Esophagus mucosa (tissue), 1 donor: ENCODE measurements at regions not wholly inside any gene's neighbourhood (a gene's known extent, or its start where the extent isn't known, plus 50 kb on each side); places are given as distances from the start of the nearest gene placed in this dataset.
"Not testable (repeated sequence)": the region's sequence is repeated elsewhere in the genome, so short reads cannot be mapped to it uniquely, and the experiment has no call there.

Experiments
- ATAC-seq: fragments of 200-7000 bp; cut with Tn5 transposase; one replicate; pipeline ENCODE4 v1.9.1; 2020
- donor health status: DM: yes; HTN: yes; CAD: no.

DNA sequence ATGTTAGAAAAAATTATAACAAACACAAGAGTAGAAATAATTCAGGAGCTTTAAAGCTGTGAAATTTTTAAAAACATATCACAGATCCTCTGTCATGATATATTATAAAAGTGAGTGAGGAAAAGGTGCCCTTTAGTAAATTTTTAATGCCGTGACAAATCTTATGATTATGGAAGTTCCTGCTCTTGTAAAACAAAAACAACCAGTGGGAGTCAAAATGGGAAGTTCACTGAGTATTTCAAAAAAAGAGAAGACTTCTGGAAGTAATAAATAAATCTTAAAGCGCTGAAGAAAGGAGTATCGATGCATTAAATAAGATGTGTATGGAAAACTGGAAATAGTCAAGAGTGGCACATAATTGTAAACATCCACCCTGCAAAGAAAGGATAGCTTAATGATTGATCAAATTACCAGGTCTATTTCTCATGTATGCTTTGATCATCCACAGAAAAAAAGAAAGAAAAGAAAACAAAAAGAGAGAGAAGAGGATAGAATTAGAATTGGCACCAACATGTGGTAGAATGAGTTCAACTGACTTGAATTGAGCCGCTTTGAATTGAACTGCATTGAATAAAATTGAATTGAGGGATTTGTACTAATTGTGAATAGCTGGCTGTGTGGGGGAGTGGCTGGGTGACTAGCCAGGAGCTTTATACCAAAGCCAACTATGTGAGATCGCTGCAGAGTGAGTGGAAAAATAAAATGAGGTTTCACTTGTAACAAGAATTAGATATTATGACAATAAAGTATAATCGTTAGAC, 647.6 kb upstream of the SPRY2 start:
- no peak for ATAC-seq

DNA sequence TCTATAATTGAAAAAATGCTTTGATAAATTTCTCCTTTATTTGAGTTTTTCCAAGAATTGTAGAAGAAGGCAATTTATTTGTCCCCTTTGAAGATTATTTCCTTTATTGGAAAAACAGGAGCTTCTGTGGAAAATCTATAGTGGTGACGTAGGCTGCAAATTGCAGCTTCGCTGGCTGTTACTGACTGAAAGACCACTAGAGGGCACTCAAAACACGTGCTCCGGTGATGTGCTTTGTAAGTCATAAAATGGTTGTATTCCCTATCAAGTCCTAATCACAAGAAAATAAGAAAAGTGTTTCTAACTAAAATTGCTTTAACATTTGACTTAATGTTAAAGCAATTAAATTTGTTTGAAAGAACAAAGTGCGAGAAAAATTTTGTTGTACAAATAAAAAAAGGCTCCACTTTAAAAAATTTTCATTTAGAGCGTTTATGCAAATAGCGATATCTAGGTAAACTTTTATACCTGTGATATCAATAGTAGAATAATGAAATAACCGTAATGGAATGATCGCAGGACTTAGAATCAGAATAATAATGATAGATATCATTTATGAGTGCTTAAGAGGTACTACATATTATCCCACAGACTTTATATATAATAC, 638.2 kb upstream of the SPRY2 start:
- peak; percentile 55 for ATAC-seq

DNA sequence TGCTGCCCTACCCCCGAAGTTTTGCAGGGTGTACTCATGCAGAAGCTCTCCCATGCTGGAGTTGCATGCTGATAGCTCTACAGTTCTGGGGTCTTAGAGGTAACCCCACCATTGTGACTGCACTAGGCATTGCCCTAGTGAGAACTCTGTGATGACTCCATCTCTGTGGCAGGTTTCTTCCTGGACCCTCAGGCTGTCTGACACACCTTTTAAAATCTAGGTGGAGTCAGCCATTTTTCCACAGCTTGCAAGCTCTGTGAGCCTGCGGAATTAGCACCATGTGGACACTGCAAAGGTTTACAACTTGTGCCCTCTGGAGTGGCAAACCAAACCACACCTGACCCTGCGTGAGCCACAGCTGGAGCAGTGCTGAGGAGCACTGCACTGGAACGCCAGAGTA, 636.2 kb upstream of the SPRY2 start:
- no peak for ATAC-seq

DNA sequence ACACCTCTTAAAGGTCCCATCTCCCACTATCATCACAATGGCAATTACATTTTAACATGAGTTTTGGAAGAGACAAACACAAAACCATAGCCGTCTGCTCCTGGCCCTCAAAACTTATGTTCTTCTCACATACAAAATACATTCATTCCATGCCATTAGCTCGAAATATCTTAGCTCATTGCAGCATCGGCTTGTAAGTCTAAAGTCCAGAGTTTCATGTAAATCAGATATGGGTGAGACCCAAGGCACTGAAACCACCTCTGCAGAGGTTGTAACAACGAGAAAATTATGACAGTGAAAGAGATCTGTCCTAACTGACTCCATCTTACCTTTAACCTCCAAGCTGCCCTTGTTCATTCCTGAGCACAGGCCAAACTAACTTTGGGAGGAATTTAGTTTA, 635.0 kb upstream of the SPRY2 start:
- no peak for ATAC-seq

DNA sequence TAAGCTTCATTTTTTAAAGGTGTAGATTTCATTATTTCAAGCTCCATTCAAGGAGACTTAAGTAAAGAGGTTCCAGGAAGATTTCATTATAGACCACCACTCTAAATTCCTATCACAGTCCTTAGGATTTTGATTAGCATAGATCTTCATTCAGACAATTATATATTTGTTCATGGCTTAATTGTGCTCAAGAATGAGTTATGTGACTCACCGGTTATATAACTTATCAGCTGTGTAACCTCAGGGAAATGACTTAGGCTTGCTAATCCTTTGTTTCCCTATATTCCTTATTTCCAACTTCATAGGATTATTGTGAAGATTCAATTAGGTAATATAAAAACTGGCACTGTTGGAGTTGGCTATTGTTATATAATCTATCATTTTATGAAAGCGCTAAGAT, 632.8 kb upstream of the SPRY2 start:
- ATAC-seq = no peak

DNA sequence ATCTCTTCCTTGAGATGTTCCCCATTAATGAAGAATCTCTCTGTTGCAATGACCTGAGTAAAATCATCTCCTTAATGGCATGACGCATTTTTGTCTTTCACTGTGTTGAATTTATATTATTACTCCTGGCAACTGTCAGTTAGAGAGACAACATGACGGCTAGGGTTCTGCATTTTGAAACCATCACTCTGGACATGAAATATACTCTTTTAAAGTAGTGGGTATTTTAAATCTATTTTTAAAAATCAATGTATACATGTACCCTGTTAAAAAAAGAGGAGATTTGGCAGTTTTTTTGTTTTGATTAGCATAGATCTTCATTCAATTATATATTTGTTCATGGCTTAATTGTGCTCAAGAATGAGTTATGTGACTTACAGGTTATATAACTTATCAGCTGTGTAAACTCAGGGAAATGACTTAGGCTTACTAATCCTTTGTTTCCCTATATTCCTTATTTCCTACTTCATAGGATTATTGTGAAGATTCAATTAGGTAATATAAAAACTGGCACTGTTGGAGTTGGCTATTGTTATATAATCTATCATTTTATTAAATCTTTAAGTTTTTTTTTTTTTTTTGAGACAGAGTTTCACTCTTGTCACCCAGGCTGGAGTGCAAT, 632.0 kb upstream of the SPRY2 start:
- no peak for ATAC-seq

DNA sequence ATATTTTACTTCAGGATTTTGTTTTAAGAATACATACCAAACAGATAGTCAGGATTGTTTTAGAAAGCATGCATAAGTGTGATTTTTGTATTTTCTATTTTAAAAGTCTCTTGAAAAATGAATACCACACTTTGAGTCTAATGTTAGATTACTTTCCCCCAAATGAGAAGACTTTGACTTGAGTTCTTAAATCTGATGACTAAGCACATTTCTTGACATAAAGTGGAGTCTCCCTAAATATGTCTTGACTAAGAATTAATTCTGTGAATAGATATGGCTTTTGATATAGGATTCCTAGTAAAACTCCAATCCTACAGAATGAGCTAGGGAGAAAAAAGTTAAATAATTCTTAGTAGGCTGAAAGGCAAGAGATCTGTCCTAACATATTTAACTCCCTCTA, 624.2 kb upstream of the SPRY2 start:
- no peak for ATAC-seq

DNA sequence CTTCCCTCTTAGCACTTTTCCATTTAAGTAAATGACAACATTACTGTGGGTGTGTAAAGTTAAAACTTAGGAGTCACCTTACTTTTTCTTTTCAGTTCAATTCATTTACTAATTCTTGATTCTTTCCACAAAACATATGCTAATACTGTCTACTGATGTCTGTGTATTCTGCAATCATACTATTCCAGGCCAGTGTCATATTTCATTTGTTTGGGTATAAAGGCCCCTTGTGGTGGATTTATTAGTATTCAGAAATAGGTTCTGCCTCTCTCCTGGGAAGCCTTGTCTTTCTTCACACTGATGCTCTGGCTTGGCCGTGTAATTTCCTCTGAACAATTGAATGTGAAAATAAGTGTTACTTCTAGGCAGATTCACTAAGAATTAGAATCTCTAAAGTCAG, 621.9 kb upstream of the SPRY2 start:
- no peak for ATAC-seq

DNA sequence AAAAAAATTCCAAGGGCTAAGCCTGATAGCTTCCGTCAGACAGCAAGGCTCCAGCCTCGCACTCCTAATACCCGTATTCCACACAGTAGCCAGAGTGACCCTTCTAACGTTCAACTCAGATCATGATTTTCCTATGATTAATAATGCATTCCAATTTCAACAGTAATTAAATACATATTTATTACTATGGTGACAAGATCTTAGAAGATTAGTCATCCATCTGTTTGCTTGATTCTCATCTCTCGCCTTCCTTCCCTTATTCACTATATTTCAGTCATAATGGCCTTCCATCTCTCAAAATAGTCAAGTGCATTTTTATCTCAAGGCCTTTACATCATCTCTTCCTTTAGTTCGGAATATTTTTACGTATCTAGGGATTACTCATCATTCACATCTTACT, 621.2 kb upstream of the SPRY2 start:
- ATAC-seq = no peak

DNA sequence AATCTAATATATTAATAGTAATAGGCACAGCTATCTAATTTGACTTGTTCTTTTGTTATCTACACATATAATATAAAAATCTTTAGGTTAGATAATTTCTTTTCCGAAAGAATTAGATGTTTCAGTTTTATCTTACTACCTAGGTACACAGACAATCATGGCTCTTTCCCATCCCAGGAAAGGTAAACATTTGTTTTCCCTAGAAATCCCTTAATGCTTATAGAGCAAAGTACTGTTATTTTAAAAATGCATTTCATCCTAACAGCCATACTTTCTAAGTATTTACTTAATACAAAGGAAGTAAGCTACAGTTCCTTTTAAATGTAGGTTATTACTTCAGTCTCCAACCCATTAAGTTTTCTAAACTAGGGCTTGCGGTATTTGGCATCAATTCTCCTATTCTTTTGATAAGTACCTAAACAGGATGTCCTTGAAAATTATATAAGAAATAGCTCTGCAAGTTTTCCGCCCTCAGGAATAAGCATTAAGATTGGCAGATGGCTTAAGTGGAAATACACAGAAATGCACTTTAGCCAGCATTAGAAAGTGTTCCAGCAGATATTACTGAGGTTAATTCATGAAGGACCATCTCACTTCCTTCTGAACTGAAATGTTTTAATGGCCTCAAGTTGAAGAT, 616.2 kb upstream of the SPRY2 start:
- ATAC-seq = no peak

DNA sequence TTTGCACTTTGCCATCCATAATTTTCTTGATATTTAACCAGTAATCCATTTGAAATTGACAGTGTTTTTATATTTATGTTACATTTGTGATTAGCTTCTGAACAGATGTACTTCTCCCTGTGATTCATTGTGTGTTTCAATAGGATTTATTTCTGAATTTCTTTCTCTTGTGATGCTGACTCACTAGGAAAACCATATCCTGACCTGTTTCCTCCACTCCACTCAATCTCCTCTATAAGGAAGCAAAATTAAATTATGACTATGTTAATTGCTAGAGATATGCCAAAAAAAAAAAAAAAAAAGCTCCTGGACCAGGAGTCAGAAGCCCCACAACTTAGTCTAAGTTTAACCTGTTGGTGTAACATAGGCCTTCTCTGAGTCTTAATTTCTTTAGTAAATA, 614.6 kb upstream of the SPRY2 start:
- no peak for ATAC-seq

DNA sequence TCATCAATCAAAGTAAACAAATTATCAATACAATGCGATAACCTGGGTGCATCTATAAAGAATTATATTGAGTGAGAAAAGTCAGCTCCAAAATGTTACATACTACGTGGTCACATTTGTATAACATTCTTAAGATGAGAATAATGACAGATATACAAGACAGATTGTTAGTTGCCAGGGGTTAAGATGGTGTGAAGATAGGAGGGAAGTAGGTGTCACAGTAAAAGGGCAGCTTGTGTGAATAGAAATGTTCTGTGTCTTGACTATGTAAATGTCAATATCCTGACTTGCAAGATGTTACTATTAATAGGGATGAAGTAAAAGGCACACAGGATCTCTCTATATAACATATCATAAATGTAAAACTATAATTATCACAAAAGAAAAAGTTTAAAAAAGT, 611.2 kb upstream of the SPRY2 start:
- ATAC-seq = no peak

DNA sequence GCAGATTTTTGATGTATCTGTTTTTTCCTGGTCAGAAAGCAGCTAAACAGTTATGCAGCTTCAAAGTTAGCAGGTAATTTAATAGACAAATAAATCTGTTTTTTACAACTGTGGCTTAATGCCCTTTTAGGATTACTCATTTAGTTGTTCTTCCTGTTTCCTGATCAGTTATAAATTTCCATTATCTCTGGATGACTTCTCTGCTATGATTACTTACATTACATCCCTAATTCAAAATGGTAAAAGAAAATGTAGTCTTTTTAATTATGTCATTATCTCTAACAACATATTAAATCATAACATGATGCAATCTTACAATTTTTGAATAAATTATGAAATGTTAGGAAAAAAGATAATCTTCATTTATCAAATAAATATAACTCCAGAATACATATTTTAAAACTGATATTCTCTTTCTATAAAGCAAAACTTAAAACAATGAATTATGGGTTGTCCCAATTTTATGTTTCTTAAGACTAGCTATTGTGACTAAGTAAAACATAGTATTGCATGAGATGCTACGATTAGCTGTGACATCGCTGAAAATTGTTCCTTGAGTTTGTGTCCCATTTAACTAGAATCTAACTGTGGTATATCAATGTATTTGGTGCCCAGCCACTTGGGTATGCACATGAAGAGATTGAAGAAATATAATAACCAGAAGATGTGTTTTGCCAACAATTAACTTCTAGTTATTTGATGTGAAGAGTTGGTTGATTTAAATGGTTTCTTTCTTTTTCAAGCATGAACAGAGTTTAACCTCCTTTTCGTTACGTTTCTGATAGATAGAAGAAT, 605.3 kb upstream of the SPRY2 start:
- ATAC-seq = no peak

DNA sequence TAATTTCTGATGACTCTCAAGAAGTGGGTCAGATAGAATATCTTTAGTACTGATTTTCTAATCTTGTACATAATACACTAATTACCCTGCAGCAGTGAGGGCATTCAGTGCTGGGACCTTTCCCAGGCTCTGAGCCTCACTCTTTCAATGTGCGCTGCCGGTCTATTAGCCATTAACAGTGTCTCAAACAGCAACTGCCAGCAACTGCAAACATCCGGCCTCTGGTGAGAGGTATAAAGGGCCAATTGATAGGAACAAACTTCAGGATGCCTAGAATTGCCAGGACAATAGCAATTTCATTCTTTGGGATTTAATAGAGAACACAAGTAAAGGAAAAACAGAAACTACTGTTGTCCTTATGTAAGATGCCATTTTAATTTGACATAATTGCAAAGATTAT, 604.4 kb upstream of the SPRY2 start:
- no peak for ATAC-seq

DNA sequence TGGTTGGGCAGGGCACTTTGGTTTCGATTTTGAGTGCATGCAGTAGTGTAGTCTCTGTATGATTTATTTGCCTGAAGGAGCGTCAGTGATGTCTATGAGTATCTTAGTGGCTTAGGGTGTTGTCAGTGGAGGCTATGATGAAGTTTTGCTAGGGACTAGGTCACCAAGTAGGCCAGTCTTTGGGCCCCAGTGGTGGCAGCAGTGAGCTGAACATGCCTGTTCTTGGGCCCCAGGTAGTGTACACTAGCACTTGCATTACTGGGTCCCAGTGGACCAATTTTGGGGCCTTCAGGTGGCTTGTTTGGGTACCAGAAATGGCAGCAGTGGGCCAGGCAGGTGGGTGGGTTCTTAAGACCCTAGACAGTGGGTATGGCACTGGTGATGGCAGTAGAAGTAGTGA, 598.7 kb upstream of the SPRY2 start:
- no peak for ATAC-seq

DNA sequence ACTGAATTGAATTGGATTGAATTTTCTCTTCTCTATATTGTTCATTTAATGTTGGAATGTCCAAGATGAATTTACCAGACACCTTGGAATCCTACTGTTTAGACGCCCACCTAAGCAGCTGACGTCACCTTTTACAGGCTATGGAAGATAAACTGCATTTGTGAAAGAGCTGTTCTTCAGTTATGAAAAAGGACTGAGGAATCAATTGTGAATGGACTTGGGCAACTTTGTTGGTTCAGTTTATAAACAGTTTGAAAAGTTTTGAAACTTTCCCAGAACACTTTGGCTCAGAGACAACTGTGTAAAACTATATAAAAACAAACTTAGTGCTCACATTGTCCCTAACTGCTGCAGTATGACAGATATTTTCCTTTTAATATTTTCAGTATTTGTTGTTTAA, 590.8 kb upstream of the SPRY2 start:
- no peak for ATAC-seq

DNA sequence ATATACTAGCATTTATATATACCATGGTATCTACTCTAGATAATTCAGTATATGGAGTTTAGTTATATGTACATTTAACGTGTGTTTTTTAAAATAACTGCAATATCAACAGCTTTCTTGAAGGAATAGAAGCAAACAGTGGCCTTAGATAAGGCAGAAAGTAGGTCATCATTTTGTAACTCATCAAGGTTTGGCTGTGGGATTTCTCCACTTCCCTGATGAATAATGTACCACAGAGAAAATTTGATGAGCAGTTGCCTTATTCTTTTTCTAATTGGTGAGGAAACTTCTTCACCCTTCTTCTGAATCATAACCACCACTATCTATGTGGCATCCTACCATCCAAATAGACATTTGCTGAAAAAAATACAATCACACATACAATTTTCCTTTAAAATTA, 590.2 kb upstream of the SPRY2 start:
- ATAC-seq = no peak

DNA sequence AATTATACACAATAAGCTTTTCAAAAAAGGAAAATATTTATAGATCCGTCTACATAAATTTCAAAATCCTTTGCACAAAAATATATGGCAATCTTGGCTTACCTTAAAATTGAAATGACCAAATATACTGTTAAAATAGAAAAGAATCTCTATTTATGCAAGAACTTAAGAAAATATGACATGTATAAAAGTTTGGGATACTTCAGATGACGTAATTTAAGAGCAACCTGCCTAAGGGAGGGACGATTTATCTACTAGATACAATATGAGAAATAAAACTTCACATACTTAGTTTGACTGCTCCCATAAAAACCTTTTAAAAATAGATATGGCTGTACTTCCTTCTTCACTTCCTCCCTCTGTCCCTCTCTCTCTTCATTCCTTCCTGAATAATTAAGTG, 587.3 kb upstream of the SPRY2 start:
- ATAC-seq = no peak

DNA sequence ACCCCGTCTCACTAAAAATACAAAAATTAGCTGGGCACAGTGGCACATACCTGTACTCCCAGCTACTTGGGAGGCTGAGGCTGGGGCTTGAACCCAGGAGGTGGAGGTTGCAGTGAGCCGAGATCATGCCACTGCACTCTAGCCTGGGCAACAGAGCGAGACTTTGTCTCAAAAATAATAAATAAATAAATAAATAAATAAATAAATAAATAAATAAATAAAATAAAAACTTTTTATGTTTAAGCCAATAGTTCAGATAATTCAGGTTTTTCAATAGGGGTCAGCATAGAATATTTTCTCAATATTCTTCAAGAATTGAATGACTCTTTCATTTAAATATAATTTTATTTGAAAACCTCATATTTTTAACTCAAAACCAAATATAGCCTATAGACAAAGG, 585.1 kb upstream of the SPRY2 start:
- not testable (repeated sequence) for ATAC-seq

DNA sequence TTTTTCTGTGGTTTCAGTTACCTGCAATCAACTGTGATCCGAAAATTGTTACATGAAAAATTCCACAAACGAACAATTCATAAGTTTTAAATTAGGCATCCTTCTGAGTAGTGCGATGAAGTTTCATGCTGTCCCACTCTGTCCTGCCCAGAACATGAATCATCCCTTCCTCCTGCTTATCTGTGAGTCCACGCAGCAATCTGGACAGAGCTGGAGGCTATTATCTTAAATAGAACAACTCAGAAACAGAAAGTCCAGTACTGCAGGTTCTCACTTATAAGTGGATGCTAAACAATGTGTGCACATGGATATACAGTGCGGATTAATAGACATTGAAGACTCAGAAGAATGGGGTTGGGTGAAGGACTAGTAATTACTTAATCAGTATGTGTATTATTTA, 583.7 kb upstream of the SPRY2 start:
- no peak for ATAC-seq

DNA sequence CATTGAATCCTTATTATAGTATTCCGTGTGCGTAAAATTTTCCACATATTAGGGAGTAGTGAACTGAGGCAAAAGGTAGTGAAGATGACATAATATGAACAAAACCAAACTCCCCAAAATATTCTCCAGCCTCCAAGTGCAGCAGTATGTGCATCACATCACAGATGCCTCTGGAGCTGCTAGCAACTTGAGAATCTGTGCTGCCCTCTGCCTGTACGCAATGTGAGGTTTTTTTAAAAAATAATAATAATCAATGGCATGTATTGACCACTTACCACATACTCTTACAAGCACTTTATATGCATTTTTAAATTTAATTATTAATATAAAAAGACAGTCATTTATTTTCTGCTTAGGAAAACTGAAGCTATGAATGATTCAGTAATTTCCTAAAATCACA, 583.0 kb upstream of the SPRY2 start:
- ATAC-seq = no peak

DNA sequence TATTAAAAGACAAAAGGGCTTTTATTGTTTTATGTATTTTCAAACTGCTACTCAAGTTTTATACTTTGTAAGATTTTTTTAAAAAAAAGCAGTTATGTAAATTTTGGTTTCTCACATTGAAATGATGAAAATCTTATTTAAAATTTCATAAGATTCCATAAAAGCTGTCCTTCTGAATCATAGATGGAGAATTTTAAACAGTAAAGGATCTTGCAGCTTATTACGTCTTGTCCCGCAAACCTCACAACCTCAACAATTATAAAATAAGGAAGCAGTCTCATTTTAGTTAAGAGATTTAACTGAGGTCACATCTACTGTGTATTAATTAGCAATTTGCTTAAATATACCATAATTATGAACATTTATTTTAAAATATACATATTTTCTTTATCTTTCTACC, 581.0 kb upstream of the SPRY2 start:
- no peak for ATAC-seq

DNA sequence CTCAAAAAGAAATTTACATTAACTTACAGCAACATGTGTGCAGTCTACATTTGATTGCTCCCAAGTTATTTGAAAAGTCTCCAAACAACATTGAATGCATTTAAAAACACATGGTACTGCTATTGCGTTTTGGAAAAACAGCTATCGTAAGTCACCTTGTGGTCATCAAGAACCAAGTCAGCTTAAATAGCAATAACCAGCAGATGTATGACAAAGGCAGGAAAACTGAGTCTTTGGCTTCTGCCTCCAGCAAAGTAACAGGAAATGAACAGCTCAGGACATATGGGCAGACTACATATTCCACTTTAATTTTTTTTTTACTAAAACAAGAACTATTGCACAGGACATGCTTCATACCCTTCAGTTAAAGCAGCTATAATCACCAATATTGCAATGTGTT, 580.6 kb upstream of the SPRY2 start:
- ATAC-seq = no peak
